ENCODE measurements at regions not wholly inside any gene's neighbourhood (a gene's known extent, or its start where the extent isn't known, plus 50 kb on each side); places are given as distances from the start of the nearest gene placed in this dataset.

DNA sequence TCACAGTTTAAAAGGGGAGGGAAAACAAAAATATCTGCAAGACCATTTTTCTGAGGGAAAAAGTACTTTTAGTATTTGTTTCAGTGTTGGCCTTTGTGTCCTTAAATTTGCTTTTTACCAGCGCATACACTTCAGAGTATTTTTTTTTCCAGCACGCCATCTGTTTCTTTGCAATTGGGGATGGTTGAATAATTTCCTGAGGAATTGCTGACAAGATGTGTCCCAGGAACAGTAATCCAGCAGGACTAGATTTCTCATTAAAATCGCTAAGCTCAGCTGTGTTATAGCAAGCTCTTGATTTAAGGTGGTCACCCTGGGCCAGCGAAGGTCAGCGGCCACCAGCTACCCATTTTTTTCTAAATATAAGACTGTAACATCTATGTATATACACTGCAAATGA, 156.9 kb upstream of the RHOBTB1 start:
- Histone ChIP-seq H4K20me1 (ENCODE audit: control insufficient read depth, extremely low read depth, insufficient read depth, low read length) (no peaks in the 10 kb centered on the region), H3K4me2 (ENCODE audit: control insufficient read depth, extremely low read depth, insufficient read depth, low read depth, low read length) (no peak overlapping the region), H3K9me3 (ENCODE audit: control insufficient read depth, low read depth, low read length) (no peaks in the 10 kb centered on the region), H3K9me1 (ENCODE audit: control insufficient read depth, extremely low read depth, insufficient read depth, low read length) (no peaks in the 10 kb centered on the region), H3K27ac (ENCODE audit: control insufficient read depth, insufficient read depth, low read length) (no peak overlapping the region), H2AFZ (ENCODE audit: control insufficient read depth, low read length) (no peak overlapping the region), H3K4me1 (ENCODE audit: control insufficient read depth, extremely low read depth, insufficient read depth, low read length) (no peaks in the 10 kb centered on the region), H3K79me2 (ENCODE audit: control insufficient read depth, insufficient read depth, low read length) (no peaks in the 10 kb centered on the region), H3K9ac (ENCODE audit: control insufficient read depth, extremely low read depth, insufficient read depth, low read length) (no peak overlapping the region), H3K36me3 (ENCODE audit: control insufficient read depth in 2 of 2, extremely low read depth in 1 of 2, insufficient read depth in 2 of 2, low read length in 2 of 2) (no peaks in the 10 kb centered on the region), H3K27me3 (ENCODE audit: control insufficient read depth, extremely low read depth, insufficient read depth, low read length) (no peaks in the 10 kb centered on the region), H3K4me3 (ENCODE audit: control insufficient read depth in 2 of 3, extremely low read depth in 1 of 3, insufficient read depth in 2 of 3, low read depth in 1 of 3, low read length in 3 of 3) (no peak overlapping the region)
- no peak for TF ChIP-seq EZH2 (IDR thresholded peaks at IDR 0.05; ENCODE audit: low read length)
- TF ChIP-seq, protein P1, sequence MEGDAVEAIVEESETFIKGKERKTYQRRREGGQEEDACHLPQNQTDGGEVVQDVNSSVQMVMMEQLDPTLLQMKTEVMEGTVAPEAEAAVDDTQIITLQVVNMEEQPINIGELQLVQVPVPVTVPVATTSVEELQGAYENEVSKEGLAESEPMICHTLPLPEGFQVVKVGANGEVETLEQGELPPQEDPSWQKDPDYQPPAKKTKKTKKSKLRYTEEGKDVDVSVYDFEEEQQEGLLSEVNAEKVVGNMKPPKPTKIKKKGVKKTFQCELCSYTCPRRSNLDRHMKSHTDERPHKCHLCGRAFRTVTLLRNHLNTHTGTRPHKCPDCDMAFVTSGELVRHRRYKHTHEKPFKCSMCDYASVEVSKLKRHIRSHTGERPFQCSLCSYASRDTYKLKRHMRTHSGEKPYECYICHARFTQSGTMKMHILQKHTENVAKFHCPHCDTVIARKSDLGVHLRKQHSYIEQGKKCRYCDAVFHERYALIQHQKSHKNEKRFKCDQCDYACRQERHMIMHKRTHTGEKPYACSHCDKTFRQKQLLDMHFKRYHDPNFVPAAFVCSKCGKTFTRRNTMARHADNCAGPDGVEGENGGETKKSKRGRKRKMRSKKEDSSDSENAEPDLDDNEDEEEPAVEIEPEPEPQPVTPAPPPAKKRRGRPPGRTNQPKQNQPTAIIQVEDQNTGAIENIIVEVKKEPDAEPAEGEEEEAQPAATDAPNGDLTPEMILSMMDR (optimal IDR thresholded peaks at IDR 0.05 in 1 of 3, IDR thresholded peaks at IDR 0.05 in 1 of 3, conservative IDR thresholded peaks at IDR 0.05 in 1 of 3; ENCODE audit: extremely low read depth in 1 of 3, insufficient read depth in 2 of 3, low read length in 3 of 3): no peak
- dilution Hi-C loops (cut with MboI; ENCODE audit: extremely low pct_ligation_motif_present, low sequenced_read_pairs): no loop called here
- DNase-seq (ENCODE audit: low read depth, low spot score): no peak
- no peak for FAIRE-seq

DNA sequence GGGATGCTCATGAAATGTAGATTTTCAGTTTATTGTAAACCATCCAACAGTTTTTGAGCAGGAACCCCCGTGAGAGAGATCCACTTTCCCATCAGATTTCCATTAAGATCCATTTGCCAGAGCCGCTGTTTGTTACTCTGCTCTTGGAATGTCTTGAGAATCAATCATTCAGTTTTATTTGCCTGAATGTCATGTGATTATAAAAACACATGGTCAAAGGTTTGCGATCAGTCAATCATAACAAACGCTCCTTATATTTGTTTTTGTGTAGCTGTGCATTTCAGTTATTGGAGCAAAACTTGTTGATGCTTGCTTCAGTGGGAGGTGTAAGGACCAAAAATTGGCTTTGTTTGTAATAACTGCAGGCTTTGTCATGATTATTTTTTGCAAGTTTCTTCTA, 155.8 kb upstream of the RHOBTB1 start:
- TF ChIP-seq, protein P1 (optimal IDR thresholded peaks at IDR 0.05 in 1 of 3, IDR thresholded peaks at IDR 0.05 in 1 of 3, conservative IDR thresholded peaks at IDR 0.05 in 1 of 3; ENCODE audit: extremely low read depth in 1 of 3, insufficient read depth in 2 of 3, low read length in 3 of 3): no peak
- no peak for TF ChIP-seq EZH2 (IDR thresholded peaks at IDR 0.05; ENCODE audit: low read length)
- no peaks in the 10 kb centered on the region for H3K9me3 ChIP-seq (ENCODE audit: control insufficient read depth, low read depth, low read length)
- DNase-seq (ENCODE audit: low read depth, low spot score) (no peak), FAIRE-seq (no peak)
- H4K20me1 ChIP-seq (ENCODE audit: control insufficient read depth, extremely low read depth, insufficient read depth, low read length): no peaks in the 10 kb centered on the region
- dilution Hi-C loops (cut with MboI; ENCODE audit: extremely low pct_ligation_motif_present, low sequenced_read_pairs): no loop called here
- H3K9ac ChIP-seq (ENCODE audit: control insufficient read depth, extremely low read depth, insufficient read depth, low read length): no peak overlapping the region
- H3K4me3 ChIP-seq (ENCODE audit: control insufficient read depth in 2 of 3, extremely low read depth in 1 of 3, insufficient read depth in 2 of 3, low read depth in 1 of 3, low read length in 3 of 3): no peak overlapping the region
- H3K9me1 ChIP-seq (ENCODE audit: control insufficient read depth, extremely low read depth, insufficient read depth, low read length): no peaks in the 10 kb centered on the region
- H3K36me3 ChIP-seq (ENCODE audit: control insufficient read depth in 2 of 2, extremely low read depth in 1 of 2, insufficient read depth in 2 of 2, low read length in 2 of 2): no peaks in the 10 kb centered on the region
- H3K27me3 ChIP-seq (ENCODE audit: control insufficient read depth, extremely low read depth, insufficient read depth, low read length): no peaks in the 10 kb centered on the region
- H3K79me2 ChIP-seq (ENCODE audit: control insufficient read depth, insufficient read depth, low read length): no peaks in the 10 kb centered on the region
- H2AFZ ChIP-seq (ENCODE audit: control insufficient read depth, low read length): no peak overlapping the region
- no peak overlapping the region for H3K27ac ChIP-seq (ENCODE audit: control insufficient read depth, insufficient read depth, low read length)
- no peaks in the 10 kb centered on the region for H3K4me1 ChIP-seq (ENCODE audit: control insufficient read depth, extremely low read depth, insufficient read depth, low read length)
- no peak overlapping the region for H3K4me2 ChIP-seq (ENCODE audit: control insufficient read depth, extremely low read depth, insufficient read depth, low read depth, low read length)

Data from keratinocyte (primary cell).